Keratinocyte (primary cell): ENCODE measurements at regions not wholly inside any gene's neighbourhood (a gene's known extent, or its start where the extent isn't known, plus 50 kb on each side); places are given as distances from the start of the nearest gene placed in this dataset.

Experiments
- DNase-seq: peaks from one replicate; pipeline ENCODE4 v3.0.0-alpha.2; 2011; ENCODE audit warnings: low read depth, missing footprints, low spot score
- FAIRE-seq: peaks from 2 replicates; lab custom pipeline; 2011; peaks lifted over from hg19 to GRCh38; lab: Jason Lieb, UNC
- H2AFZ ChIP-seq: 2 replicates; pipeline ENCODE4 v1.6.0; 2012; ENCODE audit warnings: low read length, control low read depth, inconsistent platforms; ENCODE audit not compliant: control insufficient read depth
- H3K27ac ChIP-seq: 2 replicates; pipeline ENCODE4 v1.5.1; 2011; ENCODE audit warnings: low read length; ENCODE audit not compliant: control insufficient read depth, insufficient read depth
- H3K27me3 ChIP-seq: 3 replicates; pipeline ENCODE4 v1.6.0; 2011; ENCODE audit warnings: low read length; ENCODE audit not compliant: control insufficient read depth, insufficient read depth; ENCODE audit errors: extremely low read depth
- H3K36me3 ChIP-seq, 2 experiments: 2 replicates in 1 of 2; 3 replicates in 1 of 2; pipeline ENCODE4 v1.5.1; 2011; ENCODE audit warnings: low read length in 2 of 2, mild to moderate bottlenecking in 1 of 2; ENCODE audit not compliant: control insufficient read depth in 2 of 2, insufficient read depth in 2 of 2; ENCODE audit errors: extremely low read depth in 1 of 2
- H3K4me1 ChIP-seq: 3 replicates; pipeline ENCODE4 v1.5.1; 2011; ENCODE audit warnings: low read length; ENCODE audit not compliant: control insufficient read depth, insufficient read depth; ENCODE audit errors: extremely low read depth
- H3K4me2 ChIP-seq: 3 replicates; pipeline ENCODE4 v1.6.0; 2011; ENCODE audit warnings: low read depth, low read length; ENCODE audit not compliant: control insufficient read depth, insufficient read depth; ENCODE audit errors: extremely low read depth
- H3K4me3 ChIP-seq, 3 experiments: fragments of 200-600 bp in 1 of 3; sonication (generic) in 1 of 3; 2 replicates in 2 of 3; 3 replicates in 1 of 3; pipeline ENCODE4 v1.5.1; 2011 to 2016; ENCODE audit warnings: low read length in 3 of 3, mild to moderate bottlenecking in 3 of 3, control low read depth in 2 of 3, inconsistent platforms in 1 of 3, low read depth in 1 of 3, mixed read lengths in 1 of 3, mixed run types in 1 of 3, moderate library complexity in 1 of 3; ENCODE audit not compliant: control insufficient read depth in 2 of 3, insufficient read depth in 2 of 3; ENCODE audit errors: extremely low read depth in 1 of 3
- H3K79me2 ChIP-seq: 2 replicates; pipeline ENCODE4 v1.6.0; 2012; ENCODE audit warnings: low read length; ENCODE audit not compliant: control insufficient read depth, insufficient read depth
- H3K9ac ChIP-seq: 3 replicates; pipeline ENCODE4 v1.6.0; 2011; ENCODE audit warnings: low read length; ENCODE audit not compliant: control insufficient read depth, insufficient read depth; ENCODE audit errors: extremely low read depth
- H3K9me1 ChIP-seq: 3 replicates; pipeline ENCODE4 v1.6.0; 2011; ENCODE audit warnings: low read length; ENCODE audit not compliant: control insufficient read depth, insufficient read depth; ENCODE audit errors: extremely low read depth
- H3K9me3 ChIP-seq: 2 replicates; pipeline ENCODE4 v1.5.1; 2012; ENCODE audit warnings: low read depth, low read length; ENCODE audit not compliant: control insufficient read depth
- H4K20me1 ChIP-seq: 3 replicates; pipeline ENCODE4 v1.6.0; 2011; ENCODE audit warnings: low read length; ENCODE audit not compliant: control insufficient read depth, insufficient read depth; ENCODE audit errors: extremely low read depth
- EZH2 ChIP-seq: IDR thresholded peaks from one replicate; pipeline ENCODE4 v1.6.1; 2012; ENCODE audit warnings: inconsistent platforms, mild to moderate bottlenecking, low read length, moderate library complexity
- dilution Hi-C: fragments of 300-500 bp; cut with MboI; formaldehyde crosslinking; loops from one replicate; pipeline ENCODE4 v1.7.0; 2020; ENCODE audit warnings: low sequenced_read_pairs; ENCODE audit not compliant: extremely low pct_ligation_motif_present
- TF ChIP-seq, protein P1 (sequence below), 3 experiments: IDR thresholded peaks in 1 of 3; conservative IDR thresholded peaks in 1 of 3; optimal IDR thresholded peaks in 1 of 3; 2 replicates in 2 of 3; 3 replicates in 1 of 3; pipeline versions ENCODE3 to v1.5.1; 2011; ENCODE audit warnings: low read length in 3 of 3, mild to moderate bottlenecking in 3 of 3, moderate library complexity in 2 of 3, control low read depth in 1 of 3, inconsistent platforms in 1 of 3; ENCODE audit not compliant: insufficient read depth in 2 of 3; ENCODE audit errors: extremely low read depth in 1 of 3

DNA sequence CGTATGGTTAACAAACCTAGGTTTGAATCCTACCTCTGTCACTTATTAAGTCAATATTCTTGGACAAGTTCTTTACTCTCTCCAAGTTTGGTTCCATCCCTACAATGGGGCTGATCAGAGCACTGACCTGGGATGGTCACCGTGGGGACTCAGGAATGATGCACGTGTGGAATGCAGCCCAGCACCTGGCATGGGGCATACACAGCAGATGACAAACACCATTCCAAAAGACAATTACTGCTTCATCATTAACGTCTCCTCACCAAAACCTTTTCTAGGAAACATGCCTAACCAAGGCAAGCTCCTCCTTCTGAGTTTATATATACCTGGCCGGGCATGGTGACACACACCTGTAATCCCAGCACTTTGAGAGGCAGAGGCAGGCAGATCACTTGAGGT, 532.9 kb upstream of the ID2 start:
- Histone ChIP-seq H3K36me3 (no peaks in the 10 kb centered on the region), H3K4me1 (peaks cover 9% of the 10 kb centered on the region), H3K27ac (no peak overlapping the region), H3K4me3 (no peak overlapping the region), H3K4me2 (no peak overlapping the region), H3K79me2 (no peaks in the 10 kb centered on the region), H3K9me3 (no peaks in the 10 kb centered on the region), H3K27me3 (no peaks in the 10 kb centered on the region), H3K9ac (no peak overlapping the region), H4K20me1 (no peaks in the 10 kb centered on the region), H3K9me1 (no peaks in the 10 kb centered on the region), H2AFZ (no peak overlapping the region)
- no peak for DNase-seq
- TF ChIP-seq, protein P1, sequence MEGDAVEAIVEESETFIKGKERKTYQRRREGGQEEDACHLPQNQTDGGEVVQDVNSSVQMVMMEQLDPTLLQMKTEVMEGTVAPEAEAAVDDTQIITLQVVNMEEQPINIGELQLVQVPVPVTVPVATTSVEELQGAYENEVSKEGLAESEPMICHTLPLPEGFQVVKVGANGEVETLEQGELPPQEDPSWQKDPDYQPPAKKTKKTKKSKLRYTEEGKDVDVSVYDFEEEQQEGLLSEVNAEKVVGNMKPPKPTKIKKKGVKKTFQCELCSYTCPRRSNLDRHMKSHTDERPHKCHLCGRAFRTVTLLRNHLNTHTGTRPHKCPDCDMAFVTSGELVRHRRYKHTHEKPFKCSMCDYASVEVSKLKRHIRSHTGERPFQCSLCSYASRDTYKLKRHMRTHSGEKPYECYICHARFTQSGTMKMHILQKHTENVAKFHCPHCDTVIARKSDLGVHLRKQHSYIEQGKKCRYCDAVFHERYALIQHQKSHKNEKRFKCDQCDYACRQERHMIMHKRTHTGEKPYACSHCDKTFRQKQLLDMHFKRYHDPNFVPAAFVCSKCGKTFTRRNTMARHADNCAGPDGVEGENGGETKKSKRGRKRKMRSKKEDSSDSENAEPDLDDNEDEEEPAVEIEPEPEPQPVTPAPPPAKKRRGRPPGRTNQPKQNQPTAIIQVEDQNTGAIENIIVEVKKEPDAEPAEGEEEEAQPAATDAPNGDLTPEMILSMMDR (optimal IDR thresholded peaks at IDR 0.05 in 1 of 3, IDR thresholded peaks at IDR 0.05 in 1 of 3, conservative IDR thresholded peaks at IDR 0.05 in 1 of 3; ENCODE audit: extremely low read depth in 1 of 3, insufficient read depth in 2 of 3, low read length in 3 of 3): no peak
- TF ChIP-seq EZH2: no peak
- dilution Hi-C loops: no loop called here
- FAIRE-seq: no peak

GRCh38 chr2:8149985-8150539, 531.8 kb upstream of the ID2 start:
- Histone ChIP-seq H3K9me3 (no peaks in the 10 kb centered on the region), H3K4me3 (no peak overlapping the region), H3K4me2 (no peak overlapping the region), H4K20me1 (no peaks in the 10 kb centered on the region), H3K9ac (no peak overlapping the region), H3K9me1 (no peaks in the 10 kb centered on the region), H3K4me1 (peaks cover 9% of the 10 kb centered on the region), H3K27me3 (no peaks in the 10 kb centered on the region), H3K79me2 (no peaks in the 10 kb centered on the region), H2AFZ (no peak overlapping the region), H3K36me3 (no peaks in the 10 kb centered on the region), H3K27ac (no peak overlapping the region)
- no peak for FAIRE-seq
- dilution Hi-C loops: no loop called here
- no peak for DNase-seq
- TF ChIP-seq, protein P1 (optimal IDR thresholded peaks at IDR 0.05 in 1 of 3, IDR thresholded peaks at IDR 0.05 in 1 of 3, conservative IDR thresholded peaks at IDR 0.05 in 1 of 3; ENCODE audit: extremely low read depth in 1 of 3, insufficient read depth in 2 of 3, low read length in 3 of 3): no peak
- TF ChIP-seq EZH2: no peak
